Panc1 (cell line): ENCODE measurements at regions not wholly inside any gene's neighbourhood (a gene's known extent, or its start where the extent isn't known, plus 50 kb on each side); places are given as distances from the start of the nearest gene placed in this dataset.

ENCODE experiments used
- ATAC-seq: fragments of 200-7000 bp; cut with Tn5 transposase; 2 replicates; pipeline ENCODE4 v1.9.1; 2020; ENCODE audit warnings: mild to moderate bottlenecking, moderate library complexity
- BruUV-seq: library from RNA; stranded (reverse); fragments of 400-500 nt; replicated peaks from 2 replicates; lab custom pipeline; 2021; lab: Mats Ljungman, UMichigan
- CTCF ChIA-PET: fragments of 300-600 bp; sonication (Branson Sonifier 250); formaldehyde crosslinking; loops from one replicate; lab custom pipeline; 2022; ENCODE audit warnings: antibody characterized with exemption; lab: Charles Lee
- POLR2A ChIA-PET: fragments of 300-600 bp; sonication (Branson Sonifier 250); formaldehyde crosslinking; loops from one replicate; lab custom pipeline; 2022; ENCODE audit warnings: antibody characterized with exemption; lab: Charles Lee
- DNase-seq: peaks from one replicate; pipeline ENCODE4 v3.0.0-alpha.2; 2010; ENCODE audit warnings: low read depth, low spot score
- H3K27ac ChIP-seq: 2 replicates; pipeline ENCODE4 v1.5.1; 2011; ENCODE audit warnings: mild to moderate bottlenecking, low read length, inconsistent platforms
- H3K27me3 ChIP-seq: fragments of 200-500 bp; sonication (Bioruptor generic); 2 replicates; pipeline ENCODE4 v1.6.0; 2014; ENCODE audit warnings: low read length, inconsistent platforms; ENCODE audit not compliant: control insufficient read depth, insufficient read depth
- H3K36me3 ChIP-seq: fragments of 200-500 bp; sonication (Bioruptor generic); 2 replicates; pipeline ENCODE4 v1.5.1; 2014; ENCODE audit warnings: inconsistent platforms, mild to moderate bottlenecking, low read length, moderate library complexity; ENCODE audit not compliant: control insufficient read depth, insufficient read depth
- H3K4me1 ChIP-seq: 2 replicates; pipeline ENCODE4 v1.5.1; 2011; ENCODE audit warnings: inconsistent platforms, mild to moderate bottlenecking, low read length, moderate library complexity; ENCODE audit not compliant: control insufficient read depth, insufficient read depth
- H3K4me3 ChIP-seq, 2 experiments: 2 replicates each; pipeline ENCODE4 v1.5.1; 2011 to 2012; ENCODE audit warnings: low read depth in 2 of 2, low read length in 2 of 2, mild to moderate bottlenecking in 2 of 2, inconsistent platforms in 1 of 2, moderate library complexity in 1 of 2
- H3K9me3 ChIP-seq: fragments of 200-500 bp; sonication (Bioruptor generic); 2 replicates; pipeline ENCODE4 v1.5.1; 2014; ENCODE audit warnings: low read depth, mild to moderate bottlenecking, inconsistent platforms, low read length, moderate library complexity; ENCODE audit not compliant: control insufficient read depth, insufficient read depth
- POLR2AphosphoS5 ChIP-seq: IDR thresholded peaks from 2 replicates; pipeline ENCODE4 v1.6.1; 2012; ENCODE audit warnings: mild to moderate bottlenecking, low read depth, low read length, moderate library complexity
- REST ChIP-seq, 2 experiments: IDR thresholded peaks; 2 replicates each; pipeline ENCODE4 v1.6.1; 2011 to 2012; ENCODE audit warnings: low read depth in 2 of 2, control low read depth in 1 of 2, low read length in 1 of 2, mild to moderate bottlenecking in 1 of 2, moderate library complexity in 1 of 2; ENCODE audit not compliant: insufficient read depth in 1 of 2
- SIN3A ChIP-seq: IDR thresholded peaks from 2 replicates; pipeline ENCODE4 v1.6.1; 2012; ENCODE audit warnings: low read depth, mild to moderate bottlenecking, low read length, moderate library complexity, borderline replicate concordance; ENCODE audit not compliant: insufficient read depth
- TCF7L2 ChIP-seq: IDR thresholded peaks from 2 replicates; pipeline ENCODE4 v1.6.1; 2011; ENCODE audit warnings: mild to moderate bottlenecking, low read depth, low read length, inconsistent platforms
- in situ Hi-C: cut with HindIII; loops from 2 replicates; pipeline ENCODE4 v1.10.0; 2016; ENCODE audit warnings: low sequenced_read_pairs, low pct_unique_long_range_greater_than_20kb
- intact Hi-C: fragments of 100-400 bp; cut with micrococcal nuclease; formaldehyde crosslinking; loops from one replicate; pipeline ENCODE4 v1.10.0; 2022; ENCODE audit not compliant: unreplicated experiment
- TF ChIP-seq, protein P1 (sequence below): fragments of 450-650 bp; IDR thresholded peaks from 2 replicates; pipeline ENCODE4 v1.5.1; 2017; ENCODE audit warnings: mild to moderate bottlenecking

- Histone ChIP-seq H3K36me3 (no peaks in the 10 kb centered on the region), H3K27ac (no peak overlapping the region), H3K4me3 (no peak overlapping the region), H3K27me3 (no peaks in the 10 kb centered on the region), H3K4me1 (no peaks in the 10 kb centered on the region), H3K9me3 (no peaks in the 10 kb centered on the region)
- in situ Hi-C loops, result no loop called here
- BruUV-seq, result no TSS peak
- ChIA-PET CTCF (no interaction called here), POLR2A (no interaction called here)
- DNase-seq, result no peak
- no peak for ATAC-seq
- intact Hi-C loops, result no loop called here
- TF ChIP-seq POLR2AphosphoS5 (no peak), TCF7L2 (no peak), REST (IDR thresholded peaks at IDR 0.05; ENCODE audit: insufficient read depth in 1 of 2, low read depth in 2 of 2, low read length in 1 of 2) (no peak), SIN3A (no peak)
- TF ChIP-seq, protein P1, sequence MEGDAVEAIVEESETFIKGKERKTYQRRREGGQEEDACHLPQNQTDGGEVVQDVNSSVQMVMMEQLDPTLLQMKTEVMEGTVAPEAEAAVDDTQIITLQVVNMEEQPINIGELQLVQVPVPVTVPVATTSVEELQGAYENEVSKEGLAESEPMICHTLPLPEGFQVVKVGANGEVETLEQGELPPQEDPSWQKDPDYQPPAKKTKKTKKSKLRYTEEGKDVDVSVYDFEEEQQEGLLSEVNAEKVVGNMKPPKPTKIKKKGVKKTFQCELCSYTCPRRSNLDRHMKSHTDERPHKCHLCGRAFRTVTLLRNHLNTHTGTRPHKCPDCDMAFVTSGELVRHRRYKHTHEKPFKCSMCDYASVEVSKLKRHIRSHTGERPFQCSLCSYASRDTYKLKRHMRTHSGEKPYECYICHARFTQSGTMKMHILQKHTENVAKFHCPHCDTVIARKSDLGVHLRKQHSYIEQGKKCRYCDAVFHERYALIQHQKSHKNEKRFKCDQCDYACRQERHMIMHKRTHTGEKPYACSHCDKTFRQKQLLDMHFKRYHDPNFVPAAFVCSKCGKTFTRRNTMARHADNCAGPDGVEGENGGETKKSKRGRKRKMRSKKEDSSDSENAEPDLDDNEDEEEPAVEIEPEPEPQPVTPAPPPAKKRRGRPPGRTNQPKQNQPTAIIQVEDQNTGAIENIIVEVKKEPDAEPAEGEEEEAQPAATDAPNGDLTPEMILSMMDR, result no peak
These were observed 94.7 kb downstream of the NTMT2 start for GRCh38 chr1:170240409-170240808.

DNA sequence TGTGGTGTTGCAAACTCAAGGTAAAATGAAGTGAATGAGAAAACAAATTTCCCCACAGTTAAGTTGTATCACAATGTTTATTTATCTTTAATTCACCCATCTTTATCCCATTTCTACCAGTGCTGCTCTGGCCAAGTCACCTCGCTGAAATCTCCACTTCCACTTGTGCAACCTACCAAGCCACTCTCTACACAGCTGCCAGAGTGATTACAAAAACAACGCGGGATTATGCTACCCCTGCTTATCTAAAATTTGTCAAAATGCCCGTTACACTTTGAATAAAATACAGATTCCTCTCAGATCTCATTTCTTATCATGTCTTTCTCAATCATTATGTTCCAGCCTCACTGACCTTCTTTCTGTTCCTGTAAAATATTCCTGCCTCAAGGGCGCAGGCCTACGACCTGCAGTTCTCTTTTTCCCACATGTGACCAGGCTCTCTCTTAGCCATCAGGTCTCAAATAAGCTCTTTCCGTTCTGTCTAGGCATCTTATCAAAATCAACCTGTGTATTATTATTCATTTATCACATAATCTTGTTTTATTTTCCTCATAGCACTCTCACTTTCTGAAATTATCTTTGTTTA is 95.6 kb downstream of the NTMT2 start:
- Histone ChIP-seq H3K4me3 (no peak overlapping the region), H3K9me3 (no peaks in the 10 kb centered on the region), H3K4me1 (no peaks in the 10 kb centered on the region), H3K36me3 (no peaks in the 10 kb centered on the region), H3K27ac (no peak overlapping the region), H3K27me3 (no peaks in the 10 kb centered on the region)
- no TSS peak for BruUV-seq
- in situ Hi-C loops, result no loop called here
- intact Hi-C loops, result no loop called here
- ATAC-seq (no peak), DNase-seq (no peak)
- TF ChIP-seq POLR2AphosphoS5 (no peak), TCF7L2 (no peak), REST (IDR thresholded peaks at IDR 0.05; ENCODE audit: insufficient read depth in 1 of 2, low read depth in 2 of 2, low read length in 1 of 2) (no peak)
- CTCF ChIA-PET, result no interaction called here
- POLR2A ChIA-PET, result no interaction called here
